ENCODE measurements at regions not wholly inside any gene's neighbourhood (a gene's known extent, or its start where the extent isn't known, plus 50 kb on each side); places are given as distances from the start of the nearest gene placed in this dataset.
"Not testable (repeated sequence)": the region's sequence is repeated elsewhere in the genome, so short reads cannot be mapped to it uniquely, and the experiment has no call there.

DNA sequence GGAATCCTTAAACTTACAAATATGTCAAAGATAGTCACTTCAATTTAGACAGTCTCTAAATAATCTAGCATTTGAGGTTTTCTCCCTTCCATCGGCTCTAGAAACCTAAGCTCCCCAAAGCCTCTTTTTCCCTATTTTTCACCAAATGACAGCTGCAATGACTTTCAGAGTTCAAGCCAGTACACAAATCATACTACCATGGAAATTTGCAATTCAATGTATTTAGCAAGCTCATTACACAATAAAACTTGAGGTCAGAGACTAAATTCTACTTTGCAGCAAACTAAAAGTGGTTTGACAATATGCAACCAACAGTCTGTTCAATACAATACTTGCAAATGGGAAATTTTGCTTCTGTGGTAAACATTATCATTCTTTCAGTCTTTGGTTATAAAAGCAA, 80.3 kb downstream of the SKIDA1 start:
- Mint-ChIP-seq H3K27ac (ENCODE audit: unreplicated experiment) (no peak overlapping the region), H3K36me3 (ENCODE audit: low read depth) (peaks cover 4% of the 10 kb centered on the region), H3K4me3 (ENCODE audit: unreplicated experiment) (no peak overlapping the region), H3K9me3 (ENCODE audit: low read depth) (peaks cover 6% of the 10 kb centered on the region), H3K27me3 (ENCODE audit: low read depth) (no peaks in the 10 kb centered on the region), H3K4me1 (ENCODE audit: low read depth) (peaks cover 8% of the 10 kb centered on the region)
- TF ChIP-seq, protein P1, sequence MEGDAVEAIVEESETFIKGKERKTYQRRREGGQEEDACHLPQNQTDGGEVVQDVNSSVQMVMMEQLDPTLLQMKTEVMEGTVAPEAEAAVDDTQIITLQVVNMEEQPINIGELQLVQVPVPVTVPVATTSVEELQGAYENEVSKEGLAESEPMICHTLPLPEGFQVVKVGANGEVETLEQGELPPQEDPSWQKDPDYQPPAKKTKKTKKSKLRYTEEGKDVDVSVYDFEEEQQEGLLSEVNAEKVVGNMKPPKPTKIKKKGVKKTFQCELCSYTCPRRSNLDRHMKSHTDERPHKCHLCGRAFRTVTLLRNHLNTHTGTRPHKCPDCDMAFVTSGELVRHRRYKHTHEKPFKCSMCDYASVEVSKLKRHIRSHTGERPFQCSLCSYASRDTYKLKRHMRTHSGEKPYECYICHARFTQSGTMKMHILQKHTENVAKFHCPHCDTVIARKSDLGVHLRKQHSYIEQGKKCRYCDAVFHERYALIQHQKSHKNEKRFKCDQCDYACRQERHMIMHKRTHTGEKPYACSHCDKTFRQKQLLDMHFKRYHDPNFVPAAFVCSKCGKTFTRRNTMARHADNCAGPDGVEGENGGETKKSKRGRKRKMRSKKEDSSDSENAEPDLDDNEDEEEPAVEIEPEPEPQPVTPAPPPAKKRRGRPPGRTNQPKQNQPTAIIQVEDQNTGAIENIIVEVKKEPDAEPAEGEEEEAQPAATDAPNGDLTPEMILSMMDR (IDR thresholded peaks at IDR 0.05) = no peak
- no peak for DNase-seq (ENCODE audit: low spot score)

DNA sequence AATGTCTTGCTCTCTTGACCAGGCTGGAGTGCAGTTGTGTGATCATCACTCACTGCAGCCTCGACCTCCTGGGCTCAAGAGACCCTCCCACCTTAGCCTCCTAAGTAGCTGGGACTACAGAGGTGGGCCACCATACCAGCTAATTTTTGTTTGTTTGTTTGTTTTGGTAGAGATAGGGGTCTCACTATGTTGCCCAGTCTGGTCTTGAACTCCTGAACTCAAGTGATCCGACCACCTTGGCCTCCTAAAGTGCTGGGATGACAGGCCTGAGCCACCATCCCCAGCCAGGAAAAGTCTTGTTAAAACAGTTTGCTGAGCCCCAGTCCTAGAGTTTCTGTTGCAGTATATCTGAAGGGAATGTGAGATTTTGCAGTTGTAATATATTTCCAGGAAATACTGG, 83.9 kb downstream of the SKIDA1 start:
- DNase-seq (ENCODE audit: low spot score) = no peak
- Mint-ChIP-seq H3K27me3 (ENCODE audit: low read depth) (no peaks in the 10 kb centered on the region), H3K9me3 (ENCODE audit: low read depth) (no peaks in the 10 kb centered on the region), H3K4me3 (ENCODE audit: unreplicated experiment) (no peak overlapping the region), H3K27ac (ENCODE audit: unreplicated experiment) (no peak overlapping the region), H3K4me1 (ENCODE audit: low read depth) (peaks cover 8% of the 10 kb centered on the region), H3K36me3 (ENCODE audit: low read depth) (no peaks in the 10 kb centered on the region)
- TF ChIP-seq, protein P1 (IDR thresholded peaks at IDR 0.05) = no peak

GRCh38 chr10:21438914-21439313, 86.6 kb downstream of the SKIDA1 start:
- not testable (repeated sequence) for H3K27me3 Mint-ChIP-seq (ENCODE audit: low read depth); DNase-seq (ENCODE audit: low spot score); H3K4me3 Mint-ChIP-seq (ENCODE audit: unreplicated experiment); H3K36me3 Mint-ChIP-seq (ENCODE audit: low read depth); H3K9me3 Mint-ChIP-seq (ENCODE audit: low read depth); H3K27ac Mint-ChIP-seq (ENCODE audit: unreplicated experiment); H3K4me1 Mint-ChIP-seq (ENCODE audit: low read depth)

DNA sequence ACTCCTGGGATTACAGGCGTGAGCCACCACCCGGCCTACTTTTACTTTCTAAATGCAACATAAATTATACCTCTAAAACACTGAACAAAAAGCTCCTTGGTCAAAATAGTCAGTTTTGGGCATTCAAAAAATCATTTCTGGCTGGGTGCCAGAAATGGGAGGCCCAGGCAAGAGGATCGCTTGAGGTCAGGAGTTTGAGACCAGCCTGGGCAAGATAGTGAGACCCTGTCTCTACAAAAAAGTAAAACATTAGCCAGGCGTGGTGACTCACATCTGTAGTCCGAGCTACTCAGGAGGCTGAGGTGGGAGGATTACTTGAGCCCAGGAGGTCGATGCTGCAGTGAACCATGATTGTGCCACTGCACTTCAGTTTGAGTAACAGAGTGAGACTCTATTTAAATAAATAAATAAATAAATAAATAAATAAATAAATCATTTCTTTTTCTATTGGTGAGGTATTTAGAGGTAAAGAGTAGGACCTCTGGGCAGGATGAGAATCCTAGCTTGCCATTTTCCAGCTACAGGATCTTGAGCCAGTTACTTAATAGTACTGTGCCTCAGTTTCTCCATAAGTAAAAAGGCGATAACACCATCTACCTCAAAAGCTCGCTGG, 87.6 kb downstream of the SKIDA1 start:
- Mint-ChIP-seq H3K9me3 (ENCODE audit: low read depth) (no peaks in the 10 kb centered on the region), H3K27ac (ENCODE audit: unreplicated experiment) (no peak overlapping the region), H3K36me3 (ENCODE audit: low read depth) (no peaks in the 10 kb centered on the region), H3K4me1 (ENCODE audit: low read depth) (no peaks in the 10 kb centered on the region), H3K27me3 (ENCODE audit: low read depth) (no peaks in the 10 kb centered on the region), H3K4me3 (ENCODE audit: unreplicated experiment) (no peak overlapping the region)
- TF ChIP-seq, protein P1 (IDR thresholded peaks at IDR 0.05) = no peak
- DNase-seq (ENCODE audit: low spot score) = no peak

- Mint-ChIP-seq H3K9me3 (ENCODE audit: low read depth) (peaks cover 8% of the 10 kb centered on the region), H3K36me3 (ENCODE audit: low read depth) (no peaks in the 10 kb centered on the region), H3K4me3 (ENCODE audit: unreplicated experiment) (no peak overlapping the region), H3K4me1 (ENCODE audit: low read depth) (no peaks in the 10 kb centered on the region), H3K27ac (ENCODE audit: unreplicated experiment) (no peak overlapping the region), H3K27me3 (ENCODE audit: low read depth) (no peaks in the 10 kb centered on the region)
- TF ChIP-seq, protein P1 (IDR thresholded peaks at IDR 0.05) = no peak
- no peak for DNase-seq (ENCODE audit: low spot score)
Measured at GRCh38 chr10:21432266-21432665, 93.2 kb downstream of the SKIDA1 start.

DNA sequence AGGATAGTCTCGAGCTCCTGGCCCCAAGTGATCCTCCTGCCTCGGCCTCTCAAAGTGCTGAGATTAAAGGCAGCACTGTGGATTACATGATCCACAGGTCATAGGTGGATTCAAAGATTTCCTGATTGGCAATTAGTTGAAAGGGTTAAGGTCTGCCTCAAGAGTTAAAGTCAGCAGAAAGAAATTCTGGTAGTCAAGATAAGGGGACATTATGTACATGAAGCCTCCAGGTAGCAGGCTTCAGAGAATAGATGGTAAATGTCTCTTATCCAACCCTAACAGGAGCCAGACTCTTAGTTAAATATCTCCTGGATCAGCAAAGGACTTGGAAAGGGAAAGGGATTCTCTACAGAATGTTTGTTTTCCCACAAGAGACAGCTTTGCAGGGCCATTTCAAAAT, 93.7 kb downstream of the SKIDA1 start:
- no peak overlapping the region for H3K27ac Mint-ChIP-seq (ENCODE audit: unreplicated experiment)
- TF ChIP-seq, protein P1 (IDR thresholded peaks at IDR 0.05) = no peak
- H3K9me3 Mint-ChIP-seq (ENCODE audit: low read depth) = peaks cover 12% of the 10 kb centered on the region
- no peak overlapping the region for H3K4me3 Mint-ChIP-seq (ENCODE audit: unreplicated experiment)
- H3K27me3 Mint-ChIP-seq (ENCODE audit: low read depth) = no peaks in the 10 kb centered on the region
- no peaks in the 10 kb centered on the region for H3K4me1 Mint-ChIP-seq (ENCODE audit: low read depth)
- no peak for DNase-seq (ENCODE audit: low spot score)
- no peaks in the 10 kb centered on the region for H3K36me3 Mint-ChIP-seq (ENCODE audit: low read depth)
